ENCODE measurements at regions not wholly inside any gene's neighbourhood (a gene's known extent, or its start where the extent isn't known, plus 50 kb on each side); places are given as distances from the start of the nearest gene placed in this dataset.

- TF ChIP-seq CTCF (conservative IDR thresholded peaks at IDR 0.05 in 1 of 2, IDR thresholded peaks at IDR 0.05 in 1 of 2; ENCODE audit: low read depth in 1 of 2, low read length in 2 of 2) = no peak
- no peak for TF ChIP-seq EZH2 (IDR thresholded peaks at IDR 0.05; ENCODE audit: low read length, missing control alignments)
Observed at GRCh38 chr18:30439174-30439573, 603.4 kb downstream of the DSC3 start.

All from fibroblast of lung (primary cell).